Endothelial cell of umbilical vein (primary cell): ENCODE measurements at regions not wholly inside any gene's neighbourhood (a gene's known extent, or its start where the extent isn't known, plus 50 kb on each side); places are given as distances from the start of the nearest gene placed in this dataset.

Experiments
- BruUV-seq: library from RNA; stranded (reverse); fragments of 400-500 nt; replicated peaks from 2 replicates; lab custom pipeline; 2021; lab: Mats Ljungman, UMichigan
- CTCF ChIA-PET: fragments of 300-600, 350-600 bp; sonication (Branson Sonifier 250); formaldehyde crosslinking; loops from one replicate; lab custom pipeline; 2021; ENCODE audit warnings: antibody characterized with exemption, inconsistent platforms; lab: Charles Lee
- POLR2A ChIA-PET: fragments of 300-600, 350-600 bp; sonication (Branson Sonifier 250); formaldehyde crosslinking; loops from one replicate; lab custom pipeline; 2021; ENCODE audit warnings: antibody characterized with exemption, inconsistent platforms; lab: Charles Lee
- DNase-seq: peaks from one replicate; pipeline ENCODE4 v3.0.0-alpha.2; 2011; ENCODE audit warnings: low read depth, low spot score
- FAIRE-seq: peaks from 2 replicates; lab custom pipeline; 2011; peaks lifted over from hg19 to GRCh38; lab: Jason Lieb, UNC
- H2AFZ ChIP-seq: 2 replicates; pipeline ENCODE4 v1.6.0; 2012; ENCODE audit warnings: low read depth, low read length, control low read depth, inconsistent platforms
- H3K27ac ChIP-seq: 2 replicates; pipeline ENCODE4 v1.5.1; 2011; ENCODE audit warnings: low read depth, mild to moderate bottlenecking, control low read depth, low read length, moderate library complexity; ENCODE audit not compliant: insufficient read depth
- H3K27me3 ChIP-seq, 2 experiments: 2 replicates each; pipeline versions ENCODE4 v1.6.0 to v1.6.1; 2011; ENCODE audit warnings: low read length in 2 of 2, mixed read lengths in 1 of 2; ENCODE audit not compliant: control insufficient read depth in 2 of 2, insufficient read depth in 2 of 2
- H3K36me3 ChIP-seq, 2 experiments: 2 replicates in 1 of 2; 3 replicates in 1 of 2; pipeline ENCODE4 v1.5.1; 2011; ENCODE audit warnings: low read length in 2 of 2, mild to moderate bottlenecking in 1 of 2, moderate library complexity in 1 of 2; ENCODE audit not compliant: control insufficient read depth in 2 of 2, insufficient read depth in 2 of 2; ENCODE audit errors: extremely low read depth in 1 of 2
- H3K4me1 ChIP-seq: 3 replicates; pipeline ENCODE4 v1.5.1; 2011; ENCODE audit warnings: mild to moderate bottlenecking, low read length; ENCODE audit not compliant: control insufficient read depth, insufficient read depth; ENCODE audit errors: extremely low read depth
- H3K4me2 ChIP-seq: 2 replicates; pipeline ENCODE4 v1.6.1; 2011; ENCODE audit warnings: low read length, control low read depth, mixed read lengths; ENCODE audit not compliant: insufficient read depth
- H3K4me3 ChIP-seq, 3 experiments: fragments of 200-600 bp in 1 of 3; sonication (generic), shearing (Covaris generic) in 1 of 3; replicated peaks in 1 of 3; 2 replicates each; pipeline ENCODE4 v1.5.1; 2011 to 2016; ENCODE audit warnings: control low read depth in 3 of 3, low read length in 3 of 3, mild to moderate bottlenecking in 2 of 3, inconsistent platforms in 1 of 3, low read depth in 1 of 3, moderate library complexity in 1 of 3; ENCODE audit not compliant: insufficient read depth in 1 of 3
- H3K79me2 ChIP-seq: 2 replicates; pipeline ENCODE4 v1.6.0; 2012; ENCODE audit warnings: low read length, inconsistent platforms; ENCODE audit not compliant: control insufficient read depth, insufficient read depth
- H3K9ac ChIP-seq: replicated peaks from 2 replicates; pipeline ENCODE3; 2011; ENCODE audit warnings: low read length, control low read depth; ENCODE audit not compliant: insufficient read depth; ENCODE audit errors: extremely low read depth
- H3K9me1 ChIP-seq: replicated peaks from 3 replicates; pipeline ENCODE4 v1.6.0; 2011; ENCODE audit warnings: mild to moderate bottlenecking, low read length; ENCODE audit not compliant: control insufficient read depth, insufficient read depth; ENCODE audit errors: extremely low read depth
- H3K9me3 ChIP-seq: replicated peaks from 2 replicates; pipeline ENCODE4 v1.5.1; 2012; ENCODE audit warnings: low read length, inconsistent platforms; ENCODE audit not compliant: control insufficient read depth, insufficient read depth
- H4K20me1 ChIP-seq: replicated peaks from 2 replicates; pipeline ENCODE3; 2011; ENCODE audit warnings: mild to moderate bottlenecking, low read length; ENCODE audit not compliant: control insufficient read depth, insufficient read depth; ENCODE audit errors: extremely low read depth
- CTCF ChIP-seq, 2 donors: IDR thresholded peaks; 1 replicate in 1 of 2; 2 replicates in 1 of 2; pipeline ENCODE4 v1.5.1; 2011; ENCODE audit warnings: low read length in 2 of 2, mild to moderate bottlenecking in 2 of 2, moderate library complexity in 2 of 2, control low read depth in 1 of 2, inconsistent platforms in 1 of 2, low read depth in 1 of 2; ENCODE audit not compliant: insufficient read depth in 1 of 2; ENCODE audit errors: extremely low read depth in 1 of 2
- EZH2 ChIP-seq: IDR thresholded peaks from 2 replicates; pipeline ENCODE4 v1.6.1; 2012; ENCODE audit warnings: borderline replicate concordance, low read depth, mild to moderate bottlenecking, moderate library complexity, low read length, inconsistent platforms; ENCODE audit not compliant: severe bottlenecking
- FOS ChIP-seq: IDR thresholded peaks from 2 replicates; pipeline ENCODE4 v1.6.1; 2011; ENCODE audit warnings: mild to moderate bottlenecking, low read length, moderate library complexity, borderline replicate concordance; ENCODE audit not compliant: insufficient read depth
- GATA2 ChIP-seq: IDR thresholded peaks from 2 replicates; pipeline ENCODE4 v1.7.0; 2011; ENCODE audit warnings: low read depth, mild to moderate bottlenecking, moderate library complexity, mixed read lengths, low read length; ENCODE audit not compliant: insufficient read length, insufficient read depth
- JUN ChIP-seq: IDR thresholded peaks from 2 replicates; pipeline ENCODE4 v1.6.1; 2011; ENCODE audit warnings: borderline replicate concordance, low read depth; ENCODE audit not compliant: insufficient read length, insufficient read depth
- MAX ChIP-seq: IDR thresholded peaks from 2 replicates; pipeline ENCODE4 v1.6.1; 2011; ENCODE audit not compliant: insufficient read depth, insufficient read length
- MYC ChIP-seq: IDR thresholded peaks from one replicate; pipeline ENCODE4 v1.6.1; 2011; ENCODE audit warnings: mild to moderate bottlenecking, low read depth, low read length
- POLR2A ChIP-seq: IDR thresholded peaks from 2 replicates; pipeline ENCODE4 v1.6.1; 2012; ENCODE audit warnings: low read depth, mild to moderate bottlenecking, control low read depth, low read length
- POLR2AphosphoS5 ChIP-seq: IDR thresholded peaks from 2 replicates; pipeline ENCODE4 v1.6.1; 2012; ENCODE audit warnings: low read depth, mild to moderate bottlenecking, control low read depth, low read length, moderate library complexity; ENCODE audit not compliant: insufficient read depth
- dilution Hi-C: fragments of 300-500 bp; cut with MboI; formaldehyde crosslinking; loops from one replicate; pipeline ENCODE4 v1.15.0; 2019; ENCODE audit warnings: low sequenced_read_pairs; ENCODE audit not compliant: extremely low pct_ligation_motif_present
- intact Hi-C: fragments of 100-400 bp; cut with micrococcal nuclease; formaldehyde crosslinking; loops from one replicate; pipeline ENCODE4 v1.10.0; 2022

- Histone ChIP-seq H4K20me1 (no peaks in the 10 kb centered on the region), H2AFZ (no peak overlapping the region), H3K4me3 (no peak overlapping the region), H3K36me3 (no peaks in the 10 kb centered on the region), H3K9ac (no peak overlapping the region), H3K27me3 (no peaks in the 10 kb centered on the region), H3K4me2 (no peak overlapping the region), H3K79me2 (no peaks in the 10 kb centered on the region), H3K9me1 (no peaks in the 10 kb centered on the region), H3K9me3 (peaks cover 7% of the 10 kb centered on the region), H3K4me1 (no peaks in the 10 kb centered on the region), H3K27ac (no peak overlapping the region)
- DNase-seq, result no peak
- intact Hi-C loops, result no loop called here
- BruUV-seq, result no TSS peak
- FAIRE-seq, result no peak
- ChIA-PET POLR2A (no interaction called here), CTCF (no interaction called here)
- no peak for TF ChIP-seq POLR2A
- no peak for TF ChIP-seq POLR2AphosphoS5
- no peak for TF ChIP-seq MYC
- no peak for TF ChIP-seq GATA2
- TF ChIP-seq CTCF (IDR thresholded peaks at IDR 0.05; ENCODE audit: extremely low read depth in 1 of 2, insufficient read depth in 1 of 2, low read depth in 1 of 2, low read length in 2 of 2), result no peak
- no peak for TF ChIP-seq JUN
- no peak for TF ChIP-seq EZH2
- no peak for TF ChIP-seq FOS
- no peak for TF ChIP-seq MAX
- dilution Hi-C loops, result no loop called here
Measured at GRCh38 chr3:76547674-76548073, 492.2 kb upstream of the ROBO2 start.
